NCI-H1092 treated with DMSO at 0.1 percent for 48 hours (cell line): ENCODE measurements at regions not wholly inside any gene's neighbourhood (a gene's known extent, or its start where the extent isn't known, plus 50 kb on each side); places are given as distances from the start of the nearest gene placed in this dataset.
"Not testable (repeated sequence)": the region's sequence is repeated elsewhere in the genome, so short reads cannot be mapped to it uniquely, and the experiment has no call there.

Source experiments
- DNase-seq: peaks from one replicate; lab custom pipeline; 2025; lab: John Stamatoyannopoulos, UW

DNA sequence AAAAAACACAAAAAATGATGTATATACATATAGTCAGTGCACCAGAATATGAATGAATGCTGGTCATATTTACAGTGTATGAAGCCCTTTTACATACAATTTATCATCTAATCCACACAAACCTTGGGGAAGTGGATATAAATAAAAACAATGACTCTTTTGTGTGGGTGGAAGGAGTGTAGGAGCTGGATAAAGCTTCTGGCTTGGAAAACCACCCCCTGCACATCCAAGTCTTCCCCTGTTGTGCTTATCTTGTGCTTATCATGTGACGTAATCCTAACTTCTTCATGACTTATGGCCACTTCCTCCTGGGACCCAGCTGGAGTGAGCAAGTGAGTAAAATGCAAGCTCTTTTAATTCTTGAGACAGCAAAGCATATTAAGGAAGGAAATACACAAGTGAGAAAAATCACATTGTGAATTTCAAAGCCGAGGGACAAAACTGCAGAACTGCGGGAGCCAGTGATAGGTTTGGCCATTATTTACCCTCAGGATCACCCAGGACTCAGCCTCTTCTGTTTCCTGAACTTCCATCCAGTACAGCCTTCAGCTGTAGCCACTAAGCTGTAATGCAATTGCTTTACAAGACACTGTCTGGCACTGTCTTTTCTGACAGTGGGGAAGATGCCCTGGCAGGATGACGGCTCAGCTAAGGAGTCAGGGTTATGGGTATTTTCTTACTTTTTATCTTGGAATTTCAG lies 104.0 kb upstream of the PPM1J start:
- DNase-seq, result no peak

DNA sequence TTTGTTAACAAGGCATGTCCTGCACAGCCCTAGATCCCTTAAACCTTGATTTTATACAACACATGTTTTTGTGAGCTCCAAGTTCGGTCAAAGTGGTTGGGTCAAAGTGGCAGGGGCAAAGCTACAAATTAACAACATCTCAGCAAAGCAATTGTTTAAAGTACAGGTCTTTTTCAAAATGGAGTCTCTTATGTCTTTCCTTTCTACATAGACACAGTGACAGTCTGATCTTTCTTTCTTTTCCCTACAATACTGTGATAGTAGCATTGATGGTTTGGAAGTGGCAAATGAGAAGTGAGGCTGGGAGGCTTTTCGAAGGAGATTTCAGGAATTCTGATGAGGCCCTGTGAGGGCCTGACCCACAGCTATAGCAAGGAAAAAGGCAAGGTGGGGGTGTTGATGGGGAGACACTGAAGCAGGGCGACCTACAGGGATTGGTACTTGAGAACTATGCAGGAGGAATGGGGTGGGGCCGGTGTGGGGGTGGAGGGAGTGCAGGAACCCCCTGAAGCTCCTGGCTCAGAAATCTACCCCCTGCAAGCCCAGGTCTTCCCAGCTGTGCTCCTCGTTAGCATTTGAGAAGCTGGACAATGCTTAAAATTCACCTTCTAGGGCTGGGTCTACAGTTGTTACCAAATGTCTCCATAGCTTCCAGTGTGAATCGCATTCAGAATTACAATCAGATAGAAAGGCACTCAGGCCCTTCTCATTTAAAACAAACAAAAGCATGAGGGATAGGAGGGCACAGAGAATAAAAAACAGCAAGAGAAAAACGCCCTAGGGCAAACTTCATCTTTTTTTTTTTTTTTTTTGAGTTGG lies 102.6 kb upstream of the PPM1J start:
- DNase-seq, result no peak

DNA sequence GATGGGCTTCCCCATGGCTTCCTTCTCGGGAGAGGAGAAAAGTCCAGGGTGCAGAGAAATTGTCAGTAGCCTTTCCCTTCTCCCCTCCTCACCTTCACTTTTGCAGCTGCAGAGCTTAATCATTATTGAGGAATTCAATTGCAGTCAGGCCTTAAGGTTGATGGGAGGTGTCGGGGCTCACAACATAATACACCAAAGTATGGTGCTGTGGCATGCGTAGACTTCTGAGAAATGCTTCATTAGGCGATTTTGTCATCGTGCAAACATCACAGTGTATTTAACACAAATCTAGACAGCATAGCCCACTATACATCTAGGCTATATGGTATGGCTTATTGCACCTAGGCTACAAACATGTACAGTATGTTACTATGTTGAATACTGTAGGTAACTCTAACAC lies 100.2 kb upstream of the PPM1J start:
- no peak for DNase-seq

DNA sequence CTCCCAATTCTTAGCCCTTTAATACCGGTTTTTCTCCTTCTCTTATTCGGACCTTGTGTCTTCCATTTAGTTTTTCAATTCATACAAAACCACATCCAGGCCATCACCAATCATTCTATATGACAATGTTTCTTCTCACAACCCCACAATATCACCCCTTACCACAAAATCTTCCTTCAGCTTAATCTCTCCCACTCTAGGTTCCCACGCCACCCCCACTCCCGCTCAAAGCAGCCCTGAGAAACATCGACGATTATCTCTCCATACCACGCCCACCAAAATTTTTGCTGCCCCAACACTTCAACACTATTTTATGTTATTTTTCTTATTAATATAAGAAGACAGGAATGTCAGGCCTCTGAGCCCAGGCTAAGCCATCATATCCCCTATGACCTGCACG lies 99.5 kb upstream of the PPM1J start:
- DNase-seq, result not testable (repeated sequence)

DNA sequence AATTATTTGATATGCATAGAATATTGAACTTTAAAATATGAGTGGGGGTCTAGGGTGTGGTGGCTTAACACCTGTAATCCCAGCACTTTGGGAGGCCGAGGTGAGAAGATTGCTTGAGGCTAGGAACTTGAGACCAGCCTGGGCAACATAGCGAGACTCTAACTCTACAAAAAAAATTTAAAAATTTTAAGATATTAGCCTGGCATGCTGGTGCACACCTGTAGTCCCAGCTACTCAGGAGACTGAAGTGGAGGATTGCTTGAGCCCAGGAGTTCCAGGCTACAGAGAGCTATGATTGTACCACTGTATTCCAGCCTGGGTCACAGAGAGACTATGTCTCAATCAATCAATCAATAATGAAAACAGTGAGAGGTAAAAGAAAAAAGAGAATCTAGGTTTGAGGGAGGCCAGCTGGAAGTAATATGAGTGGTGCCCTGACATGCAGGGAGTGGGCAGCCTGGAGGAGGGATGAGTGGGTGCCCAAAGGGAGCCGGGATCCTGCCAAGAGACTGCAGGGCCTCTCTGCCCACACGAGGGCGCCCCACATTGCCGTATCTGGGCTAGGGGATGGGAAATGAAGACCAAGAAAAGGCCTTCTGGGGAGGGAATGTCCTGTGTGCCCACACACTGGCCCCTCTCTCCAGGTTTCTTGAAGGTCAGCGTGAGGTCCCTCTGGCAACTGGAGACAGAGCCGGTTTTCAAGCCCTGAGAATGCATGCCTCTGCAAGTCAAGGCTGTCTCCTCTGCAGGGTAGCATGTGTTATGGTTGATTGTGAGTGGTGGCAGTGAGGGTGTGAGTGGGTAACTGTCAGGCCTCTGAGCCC lies 93.9 kb upstream of the PPM1J start:
- DNase-seq, result peak; percentile 15

DNA sequence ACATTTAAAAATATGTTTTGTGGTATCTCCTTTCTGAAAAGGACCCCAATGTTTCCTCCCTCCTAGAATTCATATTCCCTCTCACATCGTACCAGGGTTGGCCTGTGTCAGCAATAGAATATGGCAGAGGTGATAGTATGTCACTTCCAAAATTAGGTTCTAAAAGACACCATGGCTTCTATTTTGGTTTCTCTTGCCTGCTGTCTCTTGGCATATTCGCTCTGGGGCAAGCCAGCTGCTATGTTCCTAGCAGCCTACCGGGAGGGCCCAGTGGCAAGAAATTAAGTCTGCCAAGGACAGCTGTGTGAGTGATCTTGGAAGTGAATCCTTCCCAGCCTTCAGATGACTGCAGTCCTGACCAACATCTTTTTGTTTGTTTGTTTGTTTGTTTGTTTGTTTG lies 92.9 kb upstream of the PPM1J start:
- DNase-seq, result no peak

DNA sequence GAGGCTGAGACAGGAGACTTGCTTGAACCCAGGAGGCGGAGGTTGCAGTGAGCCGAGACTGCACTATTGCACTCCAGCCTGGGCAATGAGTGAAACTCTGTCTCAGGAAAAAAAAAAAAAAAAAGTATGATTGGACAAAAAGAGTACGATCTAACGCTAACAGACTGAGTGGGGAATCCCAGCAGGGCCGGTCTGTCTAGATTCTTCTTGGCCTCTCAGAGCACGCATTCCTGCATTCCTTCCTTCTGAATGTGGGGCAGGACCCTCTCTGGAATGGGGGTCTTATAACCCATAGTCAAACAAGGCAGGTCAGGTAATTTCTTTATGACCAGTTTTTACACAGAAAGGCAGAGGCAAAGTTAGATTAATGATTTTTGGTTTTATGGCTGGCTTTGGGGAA lies 92.0 kb upstream of the PPM1J start:
- DNase-seq, result no peak

DNA sequence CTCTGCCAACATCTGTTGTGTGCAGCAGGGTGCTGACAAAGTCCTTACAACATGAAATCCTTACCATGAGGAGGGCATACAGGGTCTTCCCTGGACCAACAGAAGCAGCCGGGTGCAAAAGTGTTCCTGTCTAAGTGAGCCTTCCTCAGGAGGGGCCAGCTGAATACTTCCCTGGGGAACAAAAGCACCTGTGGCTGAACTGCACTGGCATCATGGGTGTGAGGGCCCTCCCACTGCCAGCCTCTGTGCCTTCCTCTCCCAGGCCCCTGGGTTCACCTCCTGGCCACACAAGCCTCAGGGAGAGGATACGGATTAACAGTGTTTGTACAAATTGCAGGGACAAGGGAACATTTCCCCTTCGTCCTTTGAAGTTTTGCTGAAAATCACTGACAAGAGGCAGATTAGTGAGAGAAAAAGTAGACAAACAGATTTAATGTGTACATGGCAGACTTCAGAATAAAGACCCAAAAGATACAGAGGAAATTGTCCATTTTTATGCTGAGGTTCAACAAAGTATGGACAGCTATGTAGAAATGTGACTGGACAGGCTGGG lies 91.0 kb upstream of the PPM1J start:
- DNase-seq, result no peak

DNA sequence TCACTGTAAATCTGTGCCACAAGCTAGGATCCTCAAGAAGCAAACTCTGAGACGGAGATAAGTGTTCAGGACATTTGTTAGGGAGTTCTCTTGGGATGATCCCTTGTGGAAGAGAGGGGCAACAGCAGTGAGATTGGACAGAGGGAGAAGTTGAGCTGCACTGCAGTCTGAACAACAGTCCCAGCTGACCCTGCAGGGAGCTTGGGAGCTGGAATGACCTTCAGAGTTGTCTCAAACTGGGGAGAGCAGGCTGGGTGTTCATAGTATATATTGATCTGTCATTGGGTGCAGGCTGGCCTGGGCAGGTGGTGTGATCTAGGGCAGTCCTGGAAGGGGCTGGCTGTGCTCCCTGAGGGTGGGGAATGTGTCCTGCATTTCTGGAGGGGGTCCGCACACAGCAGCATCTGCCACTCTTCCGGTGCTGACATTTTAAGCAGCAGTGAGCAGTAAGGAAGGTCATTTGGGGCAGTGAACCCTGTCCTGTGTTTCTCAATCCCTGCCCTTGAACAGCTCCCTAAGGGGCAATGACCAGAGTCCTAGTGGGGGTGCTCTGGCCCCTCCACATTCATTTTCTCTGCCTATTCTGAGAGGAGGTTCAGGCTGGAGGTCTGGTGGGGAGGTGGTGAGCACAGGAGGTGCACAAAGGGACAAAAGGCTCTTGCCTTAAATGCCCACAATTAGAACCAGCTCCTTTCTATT lies 90.2 kb upstream of the PPM1J start:
- no peak for DNase-seq

DNA sequence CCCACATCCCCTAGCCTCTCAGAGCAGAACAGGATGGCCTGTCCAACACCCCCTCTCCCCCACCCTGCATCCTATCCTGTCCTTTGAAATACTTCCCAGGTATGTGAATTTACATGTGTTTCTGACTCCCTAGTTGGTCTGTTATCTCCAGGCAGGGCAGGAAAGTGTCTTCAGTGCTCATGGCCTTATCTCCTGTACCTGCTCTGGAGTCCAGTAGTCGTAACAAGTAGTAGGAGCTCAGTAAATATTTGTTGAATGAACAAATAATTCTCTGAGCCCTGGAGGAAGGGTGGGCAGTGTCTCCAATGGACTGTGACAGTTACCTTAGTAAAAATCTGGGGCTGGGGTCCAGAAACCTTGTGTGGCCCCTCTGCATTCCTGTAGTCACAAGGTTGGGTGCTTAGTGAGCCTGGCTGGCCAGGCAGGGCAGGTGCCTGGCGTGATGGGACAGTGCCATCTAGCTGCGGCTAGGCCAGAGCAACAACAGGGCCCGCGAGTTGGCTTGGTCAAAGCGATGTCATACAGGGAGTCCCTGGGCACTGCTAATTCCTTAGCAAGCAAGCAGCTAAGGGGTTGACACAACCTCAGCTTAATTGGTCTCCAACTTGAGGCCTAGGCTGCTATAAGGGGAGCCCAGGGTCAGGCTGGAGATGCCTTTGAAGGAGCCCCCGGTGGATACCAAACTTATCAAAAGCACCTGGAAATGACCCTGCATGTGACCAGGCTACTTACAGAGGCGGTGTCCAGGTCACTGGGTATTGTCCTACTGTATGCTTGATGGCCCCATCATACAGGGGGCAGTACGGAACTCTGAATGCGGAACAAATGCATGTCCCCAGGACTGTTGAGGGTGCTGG lies 89.0 kb upstream of the PPM1J start:
- peak; percentile 62 for DNase-seq

DNA sequence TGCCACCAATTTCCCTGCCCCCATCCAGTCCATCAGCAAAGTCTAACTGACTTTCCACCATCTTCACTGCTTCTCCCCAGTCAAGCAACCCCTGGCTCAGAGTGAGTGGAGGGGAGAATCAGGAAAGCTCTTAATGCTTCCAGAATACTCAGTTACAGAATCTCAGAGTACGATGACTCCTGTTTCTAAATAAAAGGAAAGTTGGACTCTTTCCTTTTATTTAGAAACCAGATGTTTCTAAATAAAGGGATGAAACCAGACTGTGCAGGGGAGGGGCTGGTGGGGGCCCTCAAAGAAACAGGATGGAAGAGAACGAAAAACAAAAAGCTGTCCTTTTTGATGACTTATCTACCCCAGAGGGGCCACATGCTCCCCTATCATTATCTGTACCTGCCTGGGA lies 85.2 kb upstream of the PPM1J start:
- DNase-seq, result no peak

DNA sequence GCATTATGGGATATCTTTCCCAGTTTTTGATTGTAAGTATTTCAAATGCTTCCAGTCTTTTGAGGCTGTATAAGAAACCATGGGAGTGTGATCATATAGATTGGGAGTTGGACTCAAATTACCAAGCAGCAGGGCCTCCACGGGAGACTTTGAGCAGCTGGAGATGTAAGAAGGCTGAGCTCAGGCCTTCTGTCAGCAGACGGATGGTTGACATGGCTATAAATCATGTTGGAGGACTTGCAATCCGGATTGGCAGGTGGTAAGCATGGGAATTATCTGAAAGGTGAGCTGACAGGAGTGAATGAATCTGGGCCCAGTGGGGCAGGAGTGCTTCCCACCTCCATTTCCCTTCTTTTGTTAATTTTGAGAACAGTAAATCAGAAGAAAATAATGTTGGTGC lies 83.2 kb upstream of the PPM1J start:
- no peak for DNase-seq

DNA sequence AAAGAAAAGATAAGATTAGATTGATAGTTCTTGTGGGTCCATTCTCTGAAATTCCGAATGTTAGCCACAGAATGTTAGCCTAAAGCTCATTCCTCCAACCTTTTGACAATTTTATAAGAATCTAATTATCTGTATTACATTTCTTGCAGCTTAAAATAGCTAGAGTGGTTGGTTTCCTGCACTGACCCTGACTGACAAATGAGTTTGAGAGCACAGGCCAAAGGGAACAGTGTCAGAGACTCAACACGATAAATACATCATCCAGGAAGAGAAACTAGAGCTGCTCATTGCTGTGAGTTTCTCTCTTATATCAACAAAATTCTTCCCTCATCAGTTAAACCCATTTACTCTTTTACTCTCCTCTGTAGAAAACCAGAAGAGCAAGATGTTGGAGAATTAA lies 82.1 kb upstream of the PPM1J start:
- DNase-seq, result no peak

DNA sequence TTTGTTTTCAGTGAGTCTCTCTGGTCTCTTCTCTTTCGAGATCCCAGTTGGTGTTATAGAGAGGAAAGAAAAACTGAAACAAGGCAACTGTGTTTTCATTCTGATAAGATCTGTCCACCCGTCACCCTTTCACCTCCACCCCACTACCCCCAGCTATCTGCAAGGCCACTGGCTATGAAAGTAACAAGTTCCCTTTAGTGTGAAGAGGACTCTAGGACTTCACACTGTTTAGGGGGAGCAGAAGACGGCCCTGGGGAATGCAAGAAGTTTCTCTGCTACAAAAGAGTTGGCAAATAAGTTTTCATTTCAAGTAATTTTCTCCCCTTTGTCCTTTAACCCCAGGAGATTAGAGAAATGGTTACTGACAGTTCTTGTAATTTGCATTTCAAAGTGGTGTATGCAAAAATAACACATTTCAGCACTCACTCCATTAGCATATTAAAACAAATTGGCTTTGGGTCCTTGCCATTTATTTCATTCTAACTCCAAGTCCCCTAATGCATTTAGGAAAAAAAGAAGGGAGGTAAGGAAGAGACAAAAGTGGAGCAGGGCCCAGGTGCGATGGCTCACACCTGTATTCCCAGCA lies 79.6 kb upstream of the PPM1J start:
- DNase-seq, result no peak

DNA sequence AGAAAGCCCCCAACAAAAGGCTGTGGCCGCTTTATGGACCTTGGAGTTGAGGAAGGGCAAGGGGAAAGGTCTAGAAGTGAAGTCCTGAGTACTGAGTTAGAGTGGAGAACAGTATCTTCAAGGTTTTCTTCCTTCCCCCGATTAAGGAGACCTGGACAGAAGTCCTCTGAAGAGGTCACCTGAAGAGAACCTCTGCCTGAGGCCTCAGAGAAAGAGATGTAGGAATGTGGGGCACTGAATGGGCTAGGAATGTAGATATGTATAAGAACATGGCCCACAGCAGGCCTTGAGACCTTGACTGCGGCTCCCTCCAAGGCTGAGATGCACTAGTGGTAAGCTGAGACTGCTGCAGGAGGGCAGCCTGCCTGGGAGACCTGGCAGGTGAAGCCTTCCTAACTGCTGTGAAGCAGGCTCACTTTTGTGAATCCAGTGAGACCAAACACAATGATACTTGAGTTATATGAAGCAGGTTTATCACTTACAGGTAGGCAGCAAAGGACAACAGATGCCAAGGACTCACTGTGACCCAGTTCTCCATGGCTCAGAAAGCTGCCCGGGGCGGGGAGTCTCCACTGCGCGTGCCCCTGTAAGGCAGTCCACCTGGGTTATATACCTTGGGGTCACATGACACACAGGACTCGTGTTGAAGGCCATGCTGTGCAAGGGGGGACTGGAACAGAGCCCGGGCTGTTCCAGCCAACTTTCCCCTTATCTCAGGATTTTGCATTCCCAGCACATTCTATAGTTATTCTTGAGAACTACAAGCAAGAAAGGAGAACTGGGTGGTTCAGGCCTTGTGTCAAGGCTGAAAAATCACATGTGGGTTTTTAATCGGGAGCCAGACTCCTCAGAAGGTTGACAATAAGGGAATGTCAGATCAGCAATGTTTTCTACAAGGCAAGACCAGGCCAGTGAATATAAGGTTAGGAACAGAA lies 78.8 kb upstream of the PPM1J start:
- DNase-seq, result no peak

DNA sequence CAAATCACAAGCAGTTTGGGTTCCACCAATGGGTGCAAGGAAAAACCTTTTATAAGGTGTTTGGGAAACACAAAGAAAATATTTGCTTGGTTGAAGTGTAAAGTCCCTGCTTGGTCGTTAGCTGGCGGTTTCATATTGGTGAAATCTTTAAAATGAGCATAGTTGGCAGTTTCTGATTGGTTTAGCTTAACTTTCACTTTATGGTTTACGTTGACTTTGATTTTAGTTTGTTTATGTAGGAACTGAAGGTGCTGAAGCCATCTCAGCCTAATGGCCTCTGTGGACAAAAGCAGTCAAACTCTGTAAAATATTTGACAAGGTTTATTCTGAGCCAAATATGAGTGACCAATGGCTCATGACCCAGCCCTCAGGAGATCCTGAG lies 76.6 kb upstream of the PPM1J start:
- no peak for DNase-seq

DNA sequence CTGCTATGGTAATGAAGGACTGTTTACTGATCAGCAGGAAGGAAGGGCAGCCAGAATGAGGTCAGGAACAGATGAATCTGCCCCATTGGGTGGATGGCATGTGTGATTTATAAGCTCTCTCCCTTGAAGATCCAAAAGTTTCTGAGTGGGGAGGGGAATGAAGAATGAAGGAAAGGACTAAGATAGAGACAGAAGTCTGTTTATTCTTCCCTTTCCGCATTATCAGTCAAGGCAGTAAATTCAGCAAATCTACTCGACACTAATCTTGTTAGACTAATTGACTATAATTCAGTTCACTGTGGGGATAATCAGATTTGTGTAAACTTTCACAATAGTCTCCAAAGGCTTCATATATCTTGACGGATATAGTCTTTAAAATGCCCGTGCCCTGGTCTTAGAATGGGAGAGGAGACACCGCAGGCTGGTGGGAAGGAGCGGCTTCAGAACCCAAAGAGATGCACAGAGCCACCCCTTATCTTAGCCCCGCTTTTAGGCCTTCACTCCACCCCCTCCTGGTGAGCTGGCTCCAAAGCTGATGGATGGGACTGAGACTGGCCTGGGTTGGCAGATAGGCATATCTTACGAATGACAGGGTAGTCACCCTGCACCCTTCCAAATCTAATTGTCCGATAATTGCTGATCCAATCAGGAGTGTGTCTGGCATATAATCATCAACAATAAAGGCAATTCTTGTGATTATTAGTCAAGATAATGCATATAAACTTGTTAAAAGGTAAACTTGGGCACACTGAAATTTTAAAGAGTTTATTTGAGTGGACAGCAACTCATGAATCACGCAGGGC lies 76.0 kb upstream of the PPM1J start:
- DNase-seq, result no peak

DNA sequence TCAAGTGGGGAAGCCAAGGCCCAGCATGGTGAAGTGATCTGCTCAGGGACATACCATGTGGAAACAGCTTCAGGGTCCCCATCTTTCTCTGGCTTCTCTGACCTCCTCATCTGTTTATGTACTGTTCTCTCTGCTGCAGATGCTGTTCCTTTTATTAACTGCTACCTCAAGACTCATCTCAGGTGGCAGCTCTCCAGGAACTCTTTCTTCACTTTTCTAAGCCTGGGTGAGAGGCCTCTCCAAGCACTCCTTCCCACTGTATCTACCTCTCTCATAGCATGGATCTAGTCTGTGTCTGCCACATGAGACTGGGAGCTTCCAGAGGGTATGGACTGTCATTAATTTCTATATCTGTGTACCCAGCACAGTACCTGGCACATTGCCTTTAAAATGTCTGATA lies 73.4 kb upstream of the PPM1J start:
- no peak for DNase-seq

DNA sequence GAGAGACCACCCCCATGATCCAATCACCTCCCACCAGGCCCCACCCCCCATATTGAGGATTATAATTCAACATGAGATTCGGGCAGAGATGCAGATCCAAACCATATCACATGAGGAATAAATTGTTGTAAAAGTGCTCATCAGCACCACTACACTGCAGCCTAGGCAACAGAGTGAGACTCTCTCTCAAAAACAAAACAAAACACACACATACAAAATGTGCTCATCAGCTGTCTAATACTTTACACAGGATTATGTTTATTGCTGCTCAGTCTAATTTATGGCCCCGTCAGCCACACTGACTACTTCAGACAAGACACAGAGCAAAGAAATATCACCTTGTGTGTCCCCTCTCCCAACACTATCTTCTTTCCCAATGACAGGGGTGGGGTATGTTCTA lies 72.9 kb upstream of the PPM1J start:
- DNase-seq, result no peak
